SK-N-SH (cell line): ENCODE measurements at regions not wholly inside any gene's neighbourhood (a gene's known extent, or its start where the extent isn't known, plus 50 kb on each side); places are given as distances from the start of the nearest gene placed in this dataset.

Experiments used
- CTCF ChIA-PET: fragments of 300-600, 350-600 bp; formaldehyde crosslinking; extraction: SDS; loops from one replicate; lab custom pipeline; 2021; lab: Yijun Ruan, JAX
- POLR2A ChIA-PET: fragments of 350-600 bp; sonication (Branson Sonifier 250); formaldehyde crosslinking; extraction: SDS; loops from one replicate; lab custom pipeline; 2020; ENCODE audit warnings: antibody characterized with exemption, inconsistent platforms; lab: Yijun Ruan, JAX
- DNase-seq: peaks from one replicate; pipeline ENCODE4 v3.0.0; 2012
- H2AFZ ChIP-seq: fragments of 200-600 bp; sonication (generic); 2 replicates; pipeline ENCODE4 v1.8.1; 2016; ENCODE audit warnings: antibody characterized with exemption, mild to moderate bottlenecking, low read depth
- H3F3A ChIP-seq: fragments of 200-600 bp; sonication (generic); replicated peaks from 2 replicates; pipeline ENCODE3; 2016; ENCODE audit warnings: antibody characterized with exemption, mild to moderate bottlenecking; ENCODE audit not compliant: insufficient read depth
- H3K27ac ChIP-seq, 2 experiments: fragments of 200-500 bp in 1 of 2; fragments of 200-600 bp in 1 of 2; sonication (Bioruptor generic) in 1 of 2; sonication (generic), shearing (Covaris generic) in 1 of 2; 2 replicates each; pipeline versions ENCODE4 v1.5.1 to v1.6.1; 2014 to 2016; ENCODE audit warnings: low read depth in 2 of 2, inconsistent platforms in 1 of 2, low read length in 1 of 2, mild to moderate bottlenecking in 1 of 2, mixed read lengths in 1 of 2
- H3K27me3 ChIP-seq: fragments of 200-600 bp; sonication (generic), shearing (Covaris generic); 2 replicates; pipeline ENCODE4 v1.6.1; 2016; ENCODE audit warnings: mixed run types; ENCODE audit not compliant: insufficient read depth
- H3K36me3 ChIP-seq, 2 experiments: fragments of 200-500 bp in 1 of 2; fragments of 200-600 bp in 1 of 2; sonication (Bioruptor generic) in 1 of 2; sonication (generic) in 1 of 2; replicated peaks in 1 of 2; 2 replicates each; pipeline versions ENCODE3 to v1.5.1; 2014 to 2016; ENCODE audit warnings: low read length in 1 of 2, mild to moderate bottlenecking in 1 of 2; ENCODE audit not compliant: insufficient read depth in 2 of 2, control insufficient read depth in 1 of 2
- H3K4me1 ChIP-seq, 2 experiments: fragments of 200-500 bp in 1 of 2; fragments of 200-600 bp in 1 of 2; sonication (Bioruptor generic) in 1 of 2; sonication (generic), shearing (Covaris generic) in 1 of 2; 2 replicates each; pipeline versions ENCODE4 v1.5.1 to v1.6.1; 2014 to 2016; ENCODE audit warnings: low read depth in 1 of 2, low read length in 1 of 2, mixed run types in 1 of 2; ENCODE audit not compliant: insufficient read depth in 2 of 2, control insufficient read depth in 1 of 2
- H3K4me2 ChIP-seq: fragments of 200-600 bp; sonication (generic), shearing (Covaris generic); 2 replicates; pipeline ENCODE4 v1.6.1; 2017; ENCODE audit warnings: mixed run types
- H3K4me3 ChIP-seq, 2 experiments: fragments of 200-500 bp in 1 of 2; fragments of 200-600 bp in 1 of 2; sonication (Bioruptor generic) in 1 of 2; sonication (generic), shearing (Covaris generic) in 1 of 2; 2 replicates each; pipeline versions ENCODE4 v1.5.1 to v1.8.1; 2014 to 2016; ENCODE audit warnings: low read depth in 2 of 2, inconsistent platforms in 1 of 2, low read length in 1 of 2, mild to moderate bottlenecking in 1 of 2, mixed read lengths in 1 of 2, moderate library complexity in 1 of 2
- H3K79me2 ChIP-seq: fragments of 200-600 bp; sonication (generic); 2 replicates; pipeline ENCODE4 v1.8.1; 2017; ENCODE audit warnings: mild to moderate bottlenecking; ENCODE audit not compliant: insufficient read depth
- H3K9ac ChIP-seq: fragments of 200-600 bp; sonication (generic); 2 replicates; pipeline ENCODE4 v1.6.1; 2017; ENCODE audit warnings: mixed run types
- H3K9me2 ChIP-seq: fragments of 200-600 bp; sonication (generic); 2 replicates; pipeline ENCODE4 v1.6.1; 2017; ENCODE audit warnings: mixed run types
- H3K9me3 ChIP-seq: fragments of 200-600 bp; sonication (generic); 2 replicates; pipeline ENCODE4 v1.6.1; 2017; ENCODE audit warnings: mixed run types, mild to moderate bottlenecking, moderate library complexity
- H4K20me1 ChIP-seq: fragments of 200-600 bp; sonication (generic); 2 replicates; pipeline ENCODE4 v1.6.1; 2017; ENCODE audit warnings: mild to moderate bottlenecking, mixed run types; ENCODE audit not compliant: insufficient read depth
- ELF1 ChIP-seq: IDR thresholded peaks from 2 replicates; pipeline ENCODE4 v1.4.0; 2012
- EP300 ChIP-seq, 2 experiments: IDR thresholded peaks; 2 replicates each; pipeline versions ENCODE4 v1.4.0 to v1.6.1; 2012; ENCODE audit warnings: borderline replicate concordance in 1 of 2, low read depth in 1 of 2, low read length in 1 of 2
- FOSL2 ChIP-seq: IDR thresholded peaks from 2 replicates; pipeline ENCODE4 v1.4.0; 2012; ENCODE audit warnings: low read depth, mild to moderate bottlenecking, moderate library complexity, borderline replicate concordance
- FOXJ3 ChIP-seq: sonication (generic); formaldehyde crosslinking; IDR thresholded peaks from 2 replicates; pipeline ENCODE4 v1.5.1; 2020; ENCODE audit warnings: mild to moderate bottlenecking, missing genetic modification reagents
- GABPA ChIP-seq: IDR thresholded peaks from 2 replicates; pipeline ENCODE4 v1.4.0; 2012; ENCODE audit warnings: low read depth, mild to moderate bottlenecking
- JUND ChIP-seq: IDR thresholded peaks from 2 replicates; pipeline ENCODE4 v1.4.0; 2012
- MXI1 ChIP-seq: IDR thresholded peaks from 2 replicates; pipeline ENCODE4 v1.6.1; 2012; ENCODE audit warnings: mild to moderate bottlenecking, low read depth, low read length, improper control_type of control experiment
- NFIC ChIP-seq: IDR thresholded peaks from 2 replicates; pipeline ENCODE4 v1.4.0; 2012; ENCODE audit warnings: borderline replicate concordance
- NRF1 ChIP-seq: IDR thresholded peaks from 2 replicates; pipeline ENCODE4 v1.6.1; 2012; ENCODE audit warnings: low read depth, mild to moderate bottlenecking, low read length
- RAD21 ChIP-seq: IDR thresholded peaks from 2 replicates; pipeline ENCODE4 v1.6.1; 2012; ENCODE audit warnings: mild to moderate bottlenecking, low read length
- RCOR1 ChIP-seq: fragments of 150-350 bp; IDR thresholded peaks from 2 replicates; pipeline ENCODE4 v1.6.1; 2017; ENCODE audit warnings: antibody characterized with exemption, low read length
- RFX5 ChIP-seq: IDR thresholded peaks from 2 replicates; pipeline ENCODE4 v1.6.1; 2012; ENCODE audit warnings: mild to moderate bottlenecking, improper control_type of control experiment, low read length
- SIN3A ChIP-seq: IDR thresholded peaks from 2 replicates; pipeline ENCODE4 v1.6.1; 2012; ENCODE audit warnings: low read depth, mild to moderate bottlenecking, low read length, moderate library complexity, borderline replicate concordance
- SMC3 ChIP-seq: IDR thresholded peaks from 2 replicates; pipeline ENCODE4 v1.6.1; 2012; ENCODE audit warnings: low read depth, low read length, improper control_type of control experiment
- TAF1 ChIP-seq: IDR thresholded peaks from 2 replicates; pipeline ENCODE4 v1.6.1; 2012; ENCODE audit warnings: low read depth, mild to moderate bottlenecking, low read length, moderate library complexity, borderline replicate concordance
- TEAD4 ChIP-seq: IDR thresholded peaks from 2 replicates; pipeline ENCODE4 v1.4.0; 2012; ENCODE audit warnings: mild to moderate bottlenecking, borderline replicate concordance; ENCODE audit not compliant: insufficient read depth
- YY1 ChIP-seq: IDR thresholded peaks from 2 replicates; pipeline ENCODE4 v1.4.0; 2012; ENCODE audit warnings: low read depth, mild to moderate bottlenecking
- WGBS: methylation state at CpG from one replicate; pipeline ENCODE4 v1.1.6; 2017; ENCODE audit warnings: low lambda C conversion rate; 5-methylcytosine and 5-hydroxymethylcytosine counted together
- TF ChIP-seq, protein P1 (sequence below): fragments of 150-350 bp; IDR thresholded peaks from 2 replicates; pipeline ENCODE4 v1.6.1; 2016; ENCODE audit warnings: mild to moderate bottlenecking, low read depth, low read length
- TF ChIP-seq, protein P2 (sequence below): IDR thresholded peaks from 2 replicates; pipeline ENCODE4 v1.6.1; 2012; ENCODE audit warnings: mild to moderate bottlenecking, low read depth, low read length, moderate library complexity

DNA sequence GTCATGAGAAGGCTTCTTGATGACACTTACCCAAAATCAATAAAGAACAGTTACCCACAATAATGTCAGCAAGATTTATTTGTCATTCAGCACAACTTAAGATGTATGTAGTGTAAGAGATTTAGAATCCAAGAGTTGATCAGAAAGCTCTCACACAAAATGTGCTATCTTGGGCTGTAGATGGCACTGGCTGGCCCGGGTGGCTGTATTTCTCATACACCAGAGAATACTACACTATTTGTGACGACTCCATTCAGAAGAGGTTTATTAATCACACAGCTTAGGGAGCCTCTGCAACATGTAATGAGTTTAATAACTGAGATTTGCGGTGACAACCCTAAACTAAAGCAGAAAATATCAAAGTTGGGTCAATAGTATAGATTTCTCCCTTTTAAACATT lies 530.4 kb upstream of the KLHL29 start:
- H4K20me1 ChIP-seq = no peaks in the 10 kb centered on the region
- H3K4me2 ChIP-seq = no peak overlapping the region
- H3K9me2 ChIP-seq = no peaks in the 10 kb centered on the region
- 16% methylated on average over 3 of the region's 3 CpGs for WGBS
- peaks cover 0 to 15% of the 10 kb centered on the region in 2 experiments; a peak in 2 of 4 replicates for H3K4me1 ChIP-seq
- DNase-seq = no peak
- TF ChIP-seq RCOR1 (no peak), MXI1 (no peak), FOXJ3 (CRISPR knock-in tag) (no peak), RAD21 (no peak), ELF1 (no peak), TEAD4 (no peak), SMC3 (no peak)
- TF ChIP-seq, protein P1, sequence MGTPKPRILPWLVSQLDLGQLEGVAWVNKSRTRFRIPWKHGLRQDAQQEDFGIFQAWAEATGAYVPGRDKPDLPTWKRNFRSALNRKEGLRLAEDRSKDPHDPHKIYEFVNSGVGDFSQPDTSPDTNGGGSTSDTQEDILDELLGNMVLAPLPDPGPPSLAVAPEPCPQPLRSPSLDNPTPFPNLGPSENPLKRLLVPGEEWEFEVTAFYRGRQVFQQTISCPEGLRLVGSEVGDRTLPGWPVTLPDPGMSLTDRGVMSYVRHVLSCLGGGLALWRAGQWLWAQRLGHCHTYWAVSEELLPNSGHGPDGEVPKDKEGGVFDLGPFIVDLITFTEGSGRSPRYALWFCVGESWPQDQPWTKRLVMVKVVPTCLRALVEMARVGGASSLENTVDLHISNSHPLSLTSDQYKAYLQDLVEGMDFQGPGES = no peak
- TF ChIP-seq, protein P2, sequence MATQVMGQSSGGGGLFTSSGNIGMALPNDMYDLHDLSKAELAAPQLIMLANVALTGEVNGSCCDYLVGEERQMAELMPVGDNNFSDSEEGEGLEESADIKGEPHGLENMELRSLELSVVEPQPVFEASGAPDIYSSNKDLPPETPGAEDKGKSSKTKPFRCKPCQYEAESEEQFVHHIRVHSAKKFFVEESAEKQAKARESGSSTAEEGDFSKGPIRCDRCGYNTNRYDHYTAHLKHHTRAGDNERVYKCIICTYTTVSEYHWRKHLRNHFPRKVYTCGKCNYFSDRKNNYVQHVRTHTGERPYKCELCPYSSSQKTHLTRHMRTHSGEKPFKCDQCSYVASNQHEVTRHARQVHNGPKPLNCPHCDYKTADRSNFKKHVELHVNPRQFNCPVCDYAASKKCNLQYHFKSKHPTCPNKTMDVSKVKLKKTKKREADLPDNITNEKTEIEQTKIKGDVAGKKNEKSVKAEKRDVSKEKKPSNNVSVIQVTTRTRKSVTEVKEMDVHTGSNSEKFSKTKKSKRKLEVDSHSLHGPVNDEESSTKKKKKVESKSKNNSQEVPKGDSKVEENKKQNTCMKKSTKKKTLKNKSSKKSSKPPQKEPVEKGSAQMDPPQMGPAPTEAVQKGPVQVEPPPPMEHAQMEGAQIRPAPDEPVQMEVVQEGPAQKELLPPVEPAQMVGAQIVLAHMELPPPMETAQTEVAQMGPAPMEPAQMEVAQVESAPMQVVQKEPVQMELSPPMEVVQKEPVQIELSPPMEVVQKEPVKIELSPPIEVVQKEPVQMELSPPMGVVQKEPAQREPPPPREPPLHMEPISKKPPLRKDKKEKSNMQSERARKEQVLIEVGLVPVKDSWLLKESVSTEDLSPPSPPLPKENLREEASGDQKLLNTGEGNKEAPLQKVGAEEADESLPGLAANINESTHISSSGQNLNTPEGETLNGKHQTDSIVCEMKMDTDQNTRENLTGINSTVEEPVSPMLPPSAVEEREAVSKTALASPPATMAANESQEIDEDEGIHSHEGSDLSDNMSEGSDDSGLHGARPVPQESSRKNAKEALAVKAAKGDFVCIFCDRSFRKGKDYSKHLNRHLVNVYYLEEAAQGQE = no peak
- TF ChIP-seq, all 33 proteins: peak for 0
- Histone ChIP-seq H3K9me3 (no peaks in the 10 kb centered on the region), H3F3A (no peaks in the 10 kb centered on the region), H3K36me3 (no peaks in the 10 kb centered on the region), H3K79me2 (no peaks in the 10 kb centered on the region), H2AFZ (no peak overlapping the region), H3K9ac (no peak overlapping the region), H3K27ac (no peak overlapping the region), H3K27me3 (no peaks in the 10 kb centered on the region), H3K4me3 (no peak overlapping the region)
- ChIA-PET POLR2A (no interaction called here), CTCF (interaction anchor here (0.9 to 1.3 kb wide), 4 partner anchors 11 to 50 kb away, joined by 3 to 5 read pairs (median 3); no protein-coding TSS in a partner anchor)

DNA sequence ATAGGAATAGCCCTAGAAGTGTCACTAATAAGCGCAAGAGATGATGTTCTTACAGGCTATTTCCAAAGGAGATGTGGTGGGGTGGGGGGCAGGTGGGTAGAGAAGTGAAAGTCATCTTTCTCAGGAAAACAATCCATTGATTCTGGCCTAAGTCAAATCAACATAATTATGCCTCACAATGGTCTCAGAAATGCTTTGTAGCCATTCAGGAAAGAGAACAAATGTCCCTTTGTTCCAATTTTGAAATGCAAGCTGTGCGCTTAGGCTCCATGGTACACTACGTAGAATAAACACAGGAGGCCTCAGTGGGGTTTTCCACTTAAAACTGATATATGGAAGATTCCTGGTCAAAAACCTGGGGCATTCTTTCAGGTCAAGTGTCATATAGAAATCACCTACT lies 529.9 kb upstream of the KLHL29 start:
- H3K4me1 ChIP-seq = peaks cover 0 to 15% of the 10 kb centered on the region in 2 experiments; a peak in 2 of 4 replicates
- 54% methylated on average over 3 of the region's 3 CpGs for WGBS
- TF ChIP-seq RFX5 (no peak), MXI1 (no peak), ELF1 (no peak), JUND (no peak), EP300 (IDR thresholded peaks at IDR 0.05; ENCODE audit: borderline replicate concordance in 1 of 2, low read depth in 1 of 2, low read length in 1 of 2) (no peak), FOSL2 (no peak), SIN3A (no peak), NRF1 (no peak), TAF1 (no peak), YY1 (no peak), NFIC (no peak), GABPA (no peak), RAD21 (no peak), FOXJ3 (CRISPR knock-in tag) (no peak)
- no peaks in the 10 kb centered on the region for H4K20me1 ChIP-seq
- H2AFZ ChIP-seq = no peak overlapping the region
- no peaks in the 10 kb centered on the region for H3K9me3 ChIP-seq
- POLR2A ChIA-PET = no interaction called here
- no peak for DNase-seq
- no peaks in the 10 kb centered on the region for H3K9me2 ChIP-seq
- H3K27ac ChIP-seq = peak overlapping the region in 1 of 2 experiments; percentile 83; a peak in 2 of 4 replicates
- H3K36me3 ChIP-seq = no peaks in the 10 kb centered on the region
- H3K27me3 ChIP-seq = no peaks in the 10 kb centered on the region
- no peak overlapping the region for H3K4me3 ChIP-seq
- H3K79me2 ChIP-seq = no peaks in the 10 kb centered on the region
- CTCF ChIA-PET = interaction anchor here (0.7 to 1.1 kb wide), 3 partner anchors 12 to 68 kb away, joined by 3 read pairs; no protein-coding TSS in a partner anchor
- H3F3A ChIP-seq = no peaks in the 10 kb centered on the region
- no peak overlapping the region for H3K4me2 ChIP-seq
- H3K9ac ChIP-seq = no peak overlapping the region
